ENCODE measurements at regions not wholly inside any gene's neighbourhood (a gene's known extent, or its start where the extent isn't known, plus 50 kb on each side); places are given as distances from the start of the nearest gene placed in this dataset.

DNA sequence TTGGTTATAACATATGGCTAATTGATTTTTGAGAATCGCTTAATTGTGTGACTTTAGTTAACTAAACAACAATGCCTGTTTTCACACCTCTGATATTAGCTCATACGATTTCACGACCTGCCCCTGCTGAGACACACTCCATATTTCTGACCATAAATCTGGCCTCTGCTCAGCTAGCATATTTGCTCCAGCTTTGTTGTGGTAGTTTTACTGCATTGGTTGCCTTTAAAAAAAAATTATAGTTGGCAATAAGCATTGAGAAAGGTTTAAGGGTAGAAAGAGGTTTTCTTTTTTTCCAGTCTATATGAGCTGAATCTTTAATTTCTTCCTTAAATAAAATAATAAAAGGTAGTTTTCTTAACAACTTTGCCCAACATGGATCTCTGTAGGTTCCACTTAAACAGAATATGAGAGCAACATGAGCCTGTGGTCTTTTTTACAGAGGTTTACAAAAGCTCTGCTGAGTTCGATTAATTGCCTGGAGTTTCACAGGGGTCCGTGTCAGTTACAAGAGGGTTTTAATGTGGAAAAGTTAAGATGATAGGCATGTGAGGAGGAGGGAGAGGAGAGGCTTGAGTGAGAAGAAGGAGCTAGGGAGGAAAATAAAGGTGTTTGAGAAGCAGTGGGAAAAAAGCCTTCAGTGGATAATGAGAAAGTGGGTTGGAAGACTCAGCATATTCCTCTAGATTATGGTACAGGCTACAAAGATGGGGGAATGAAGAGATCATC lies 318.2 kb downstream of the CXCL12 start:
- Histone ChIP-seq H3K9me3 (ENCODE audit: control insufficient read depth, insufficient read depth, low read length) (no peaks in the 10 kb centered on the region), H3K9ac (ENCODE audit: low read depth, low read length) (no peak overlapping the region), H3K36me3 (ENCODE audit: insufficient read depth, low read length) (no peaks in the 10 kb centered on the region), H3K4me1 (ENCODE audit: insufficient read depth, low read length) (no peaks in the 10 kb centered on the region)

DNA sequence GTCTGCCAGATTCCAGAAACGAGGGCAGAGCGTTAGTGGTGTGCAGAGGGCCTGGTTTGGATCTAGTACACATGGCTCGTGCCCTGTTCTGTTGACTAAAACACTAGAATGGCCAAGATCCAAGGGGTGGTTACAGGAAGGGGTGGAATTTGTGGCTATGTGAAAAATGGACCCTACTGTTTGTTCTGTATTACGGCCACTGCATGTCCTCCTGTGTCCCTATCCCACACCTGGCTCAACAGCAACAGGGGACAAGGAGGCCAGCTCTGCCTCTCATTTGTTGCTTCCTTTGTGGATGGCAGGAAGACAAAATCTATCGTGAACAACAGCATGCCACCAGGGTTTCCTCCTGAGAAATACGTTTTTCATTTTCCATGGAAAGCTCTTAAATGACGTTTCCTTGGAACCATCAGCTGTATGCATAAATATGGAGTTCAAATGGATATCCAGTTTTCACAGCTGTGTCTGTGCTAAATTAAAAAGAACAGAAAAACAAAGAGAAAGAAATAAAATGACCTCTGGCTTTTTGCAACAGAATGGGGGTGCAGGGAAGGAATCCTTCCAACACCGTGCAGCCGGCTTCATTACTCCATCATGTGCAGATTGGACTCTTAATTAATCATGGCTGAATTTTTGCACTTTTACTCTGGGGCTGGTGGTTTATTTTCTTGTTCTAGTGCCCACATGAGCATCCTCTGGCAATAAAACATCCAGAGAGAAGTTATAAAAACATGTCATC lies 318.9 kb downstream of the CXCL12 start:
- Histone ChIP-seq H3K36me3 (ENCODE audit: insufficient read depth, low read length) (no peaks in the 10 kb centered on the region), H3K9ac (ENCODE audit: low read depth, low read length) (no peak overlapping the region), H3K4me1 (ENCODE audit: insufficient read depth, low read length) (no peaks in the 10 kb centered on the region), H3K9me3 (ENCODE audit: control insufficient read depth, insufficient read depth, low read length) (no peaks in the 10 kb centered on the region)

DNA sequence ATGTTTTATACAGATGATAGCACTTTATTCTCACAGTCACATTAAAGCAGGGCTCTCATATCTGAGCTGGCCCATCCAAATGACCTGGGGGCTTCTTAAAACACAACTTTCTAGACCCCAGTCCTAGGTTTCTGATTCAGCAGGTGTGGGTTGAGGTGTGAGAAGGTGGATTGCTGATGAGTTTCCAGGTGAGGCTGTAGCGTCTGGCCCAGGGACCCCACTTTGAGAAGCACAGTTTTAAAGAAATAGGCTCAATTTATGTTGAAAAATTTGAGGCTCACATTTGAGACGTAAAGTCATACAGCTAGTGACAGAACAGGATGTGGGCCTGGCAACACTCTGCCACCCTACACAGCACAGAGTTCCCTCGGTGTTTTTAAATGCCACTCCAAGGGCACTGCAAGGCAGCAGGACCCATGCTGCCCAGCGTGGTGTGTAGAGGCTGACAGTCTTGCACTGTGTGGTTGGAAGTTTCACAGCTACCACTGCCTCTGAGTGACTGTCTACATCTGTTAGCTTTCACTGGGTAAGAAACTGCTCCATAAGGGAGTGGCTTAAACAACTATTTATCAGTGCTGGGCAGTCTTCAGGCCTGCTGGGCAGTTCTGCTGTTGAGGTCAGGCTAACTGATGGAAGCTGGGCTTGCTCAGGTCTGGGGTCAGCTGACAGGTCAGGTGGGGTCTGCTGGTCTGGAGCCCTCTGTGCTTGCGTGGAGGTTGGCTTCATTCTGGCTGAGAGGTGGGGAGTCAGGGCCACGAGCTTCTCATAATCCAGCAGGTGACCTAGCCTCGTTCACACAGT lies 319.7 kb downstream of the CXCL12 start:
- Histone ChIP-seq H3K4me1 (ENCODE audit: insufficient read depth, low read length) (no peaks in the 10 kb centered on the region), H3K36me3 (ENCODE audit: insufficient read depth, low read length) (no peaks in the 10 kb centered on the region), H3K9me3 (ENCODE audit: control insufficient read depth, insufficient read depth, low read length) (no peaks in the 10 kb centered on the region), H3K9ac (ENCODE audit: low read depth, low read length) (no peak overlapping the region)

DNA sequence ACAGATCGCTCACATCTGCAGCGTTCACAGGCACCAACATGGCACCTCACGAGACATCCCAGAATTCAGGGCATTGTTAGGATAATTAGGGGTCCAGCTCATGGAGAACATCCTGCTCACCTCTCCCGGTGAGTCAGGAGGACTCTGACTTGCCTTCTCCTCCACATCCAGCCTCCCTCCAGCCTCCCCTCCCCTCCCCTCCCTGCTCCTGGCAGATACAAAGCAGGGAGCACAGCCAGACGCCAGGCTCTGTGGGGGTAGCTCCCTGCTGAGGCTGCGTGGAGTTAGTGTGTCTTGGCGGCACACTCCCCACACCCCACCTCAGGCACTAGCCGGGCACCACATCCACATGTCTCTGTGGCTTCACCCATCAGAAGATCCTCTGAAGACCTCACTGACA lies 320.6 kb downstream of the CXCL12 start:
- no peaks in the 10 kb centered on the region for H3K4me1 ChIP-seq (ENCODE audit: insufficient read depth, low read length)
- no peak overlapping the region for H3K9ac ChIP-seq (ENCODE audit: low read depth, low read length)

DNA sequence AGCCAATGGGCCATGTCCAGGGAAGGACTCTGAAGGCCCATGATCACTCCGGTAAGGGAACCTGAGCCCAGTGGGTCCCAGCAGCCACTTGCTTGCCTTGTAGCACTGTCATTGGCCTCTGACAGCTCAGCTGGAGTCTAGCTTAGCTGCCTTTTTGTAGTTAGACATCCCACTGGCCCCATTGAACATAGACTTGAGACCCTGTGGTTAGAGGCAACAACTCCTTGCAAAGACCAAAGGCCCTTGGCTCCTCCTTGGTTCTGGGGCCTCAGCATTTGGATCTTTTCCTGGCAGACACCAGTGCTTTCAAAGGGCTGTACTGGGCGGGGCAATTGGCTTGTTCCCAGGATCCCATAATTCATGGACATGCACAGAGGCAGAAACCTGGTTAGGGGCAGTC lies 321.2 kb downstream of the CXCL12 start:
- H3K9me3 ChIP-seq (ENCODE audit: control insufficient read depth, insufficient read depth, low read length): no peaks in the 10 kb centered on the region
- no peaks in the 10 kb centered on the region for H3K4me1 ChIP-seq (ENCODE audit: insufficient read depth, low read length)
- no peak overlapping the region for H3K9ac ChIP-seq (ENCODE audit: low read depth, low read length)

More for the DNA sequence above, 320.6 kb downstream of the CXCL12 start:
- Histone ChIP-seq H3K36me3 (ENCODE audit: insufficient read depth, low read length) (no peaks in the 10 kb centered on the region), H3K9me3 (ENCODE audit: control insufficient read depth, insufficient read depth, low read length) (no peaks in the 10 kb centered on the region)

DNA sequence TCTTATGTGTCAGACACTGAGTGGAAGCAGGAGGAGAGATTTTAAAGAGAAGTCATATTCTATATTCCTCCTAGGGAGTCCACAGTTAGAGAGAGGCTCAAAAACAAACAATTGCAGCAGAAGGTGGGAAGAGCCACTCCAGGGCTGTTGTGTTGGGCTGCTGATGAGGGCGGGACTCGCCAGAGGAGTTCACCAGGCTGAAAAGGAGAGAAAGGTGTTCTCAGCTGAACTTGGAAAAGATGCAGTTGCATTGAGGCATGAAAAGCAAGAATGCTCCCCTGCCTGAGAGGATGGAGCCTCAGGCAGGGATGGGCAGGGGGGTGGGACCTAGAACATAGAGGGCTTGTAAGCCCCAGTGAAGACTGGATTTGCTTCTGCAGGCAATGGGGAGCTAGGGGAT lies 324.2 kb downstream of the CXCL12 start:
- Histone ChIP-seq H3K4me1 (ENCODE audit: insufficient read depth, low read length) (no peaks in the 10 kb centered on the region), H3K9me3 (ENCODE audit: control insufficient read depth, insufficient read depth, low read length) (no peaks in the 10 kb centered on the region), H3K36me3 (ENCODE audit: insufficient read depth, low read length) (no peaks in the 10 kb centered on the region), H3K9ac (ENCODE audit: low read depth, low read length) (no peak overlapping the region)

More for the DNA sequence above, 321.2 kb downstream of the CXCL12 start:
- H3K36me3 ChIP-seq (ENCODE audit: insufficient read depth, low read length): no peaks in the 10 kb centered on the region

DNA sequence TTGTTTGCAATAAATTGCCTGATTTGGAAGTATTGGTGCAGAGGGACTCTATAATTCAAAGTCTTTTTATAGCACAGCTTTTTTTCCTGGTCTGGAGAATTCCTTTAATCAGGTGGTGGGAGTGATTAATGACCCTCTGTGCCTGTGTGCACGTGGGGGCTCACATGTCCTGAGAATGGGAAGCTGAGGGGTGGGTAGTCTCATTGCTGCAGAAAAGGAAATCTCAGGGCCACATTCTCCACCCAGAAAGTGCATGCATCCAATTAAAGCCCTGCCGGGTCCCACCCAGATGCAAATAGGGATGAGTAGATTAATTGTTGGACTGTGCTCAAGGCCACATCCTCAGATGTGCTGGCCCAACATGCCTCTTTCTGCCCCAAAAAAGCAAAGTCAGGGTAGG lies 324.7 kb downstream of the CXCL12 start:
- Histone ChIP-seq H3K9me3 (ENCODE audit: control insufficient read depth, insufficient read depth, low read length) (no peaks in the 10 kb centered on the region), H3K9ac (ENCODE audit: low read depth, low read length) (no peak overlapping the region), H3K4me1 (ENCODE audit: insufficient read depth, low read length) (no peaks in the 10 kb centered on the region), H3K36me3 (ENCODE audit: insufficient read depth, low read length) (no peaks in the 10 kb centered on the region)

DNA sequence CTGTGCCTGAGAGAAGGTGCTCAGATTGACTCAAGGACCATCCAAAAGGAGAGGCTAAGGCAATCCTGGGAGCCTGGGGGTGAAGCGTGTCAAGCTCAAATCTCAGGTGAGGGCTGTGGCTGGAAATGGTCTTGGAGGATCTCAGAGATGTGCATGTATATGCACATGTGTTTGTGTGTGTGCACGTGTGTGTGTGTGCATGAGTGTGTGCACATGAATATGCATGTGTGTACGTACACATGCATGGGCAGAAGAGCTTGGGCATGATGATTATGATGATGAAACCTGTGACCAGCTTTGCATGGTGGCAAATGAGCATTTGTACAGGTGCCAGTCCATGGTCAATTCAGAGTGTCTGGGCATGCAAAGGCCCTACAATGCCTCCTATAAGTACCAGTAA lies 326.6 kb downstream of the CXCL12 start:
- no peaks in the 10 kb centered on the region for H3K4me1 ChIP-seq (ENCODE audit: insufficient read depth, low read length)
- H3K9ac ChIP-seq (ENCODE audit: low read depth, low read length): no peak overlapping the region
- no peaks in the 10 kb centered on the region for H3K36me3 ChIP-seq (ENCODE audit: insufficient read depth, low read length)
- no peaks in the 10 kb centered on the region for H3K9me3 ChIP-seq (ENCODE audit: control insufficient read depth, insufficient read depth, low read length)

DNA sequence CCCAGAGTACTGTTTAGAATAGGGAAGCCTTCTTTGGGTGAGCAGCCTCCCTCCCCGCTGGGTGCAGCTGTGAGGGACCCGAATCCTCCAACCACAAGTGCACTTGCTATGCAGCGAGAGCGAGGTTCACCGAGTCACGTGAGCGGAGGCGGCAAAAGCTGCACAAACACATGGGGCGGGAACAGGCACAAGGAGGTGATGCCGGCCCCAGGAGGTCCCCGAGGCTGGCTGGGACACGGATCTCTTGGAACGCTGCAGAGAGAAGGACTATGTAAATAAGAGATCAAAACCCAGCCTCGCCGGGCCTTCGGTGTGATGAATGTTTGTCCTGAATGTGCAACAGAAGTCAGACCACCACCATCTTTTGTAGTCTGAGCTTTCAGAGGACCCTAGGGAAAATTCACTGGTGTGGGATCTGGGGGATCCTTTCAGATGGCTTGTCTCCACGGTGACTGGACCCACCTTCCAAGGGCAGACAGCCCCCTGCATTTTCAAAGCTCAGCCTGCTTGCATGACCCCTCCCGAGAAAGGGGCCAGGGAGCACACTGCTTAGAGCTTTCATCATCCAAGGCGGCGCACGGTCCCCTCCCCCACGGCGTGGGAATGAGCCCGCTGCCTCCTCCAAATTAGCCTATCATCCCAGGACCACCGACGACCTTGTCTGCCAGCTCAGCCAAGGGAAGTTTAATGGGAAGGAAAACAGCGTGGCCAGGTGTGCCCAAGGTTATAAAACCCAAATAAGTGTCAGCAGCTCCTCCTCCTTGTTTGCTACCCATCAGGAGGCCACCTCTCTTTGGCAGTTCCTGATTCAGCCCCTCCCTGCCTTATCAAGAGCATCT lies 327.7 kb downstream of the CXCL12 start:
- Histone ChIP-seq H3K9me3 (ENCODE audit: control insufficient read depth, insufficient read depth, low read length) (no peaks in the 10 kb centered on the region), H3K36me3 (ENCODE audit: insufficient read depth, low read length) (no peaks in the 10 kb centered on the region), H3K4me1 (ENCODE audit: insufficient read depth, low read length) (no peaks in the 10 kb centered on the region)

DNA sequence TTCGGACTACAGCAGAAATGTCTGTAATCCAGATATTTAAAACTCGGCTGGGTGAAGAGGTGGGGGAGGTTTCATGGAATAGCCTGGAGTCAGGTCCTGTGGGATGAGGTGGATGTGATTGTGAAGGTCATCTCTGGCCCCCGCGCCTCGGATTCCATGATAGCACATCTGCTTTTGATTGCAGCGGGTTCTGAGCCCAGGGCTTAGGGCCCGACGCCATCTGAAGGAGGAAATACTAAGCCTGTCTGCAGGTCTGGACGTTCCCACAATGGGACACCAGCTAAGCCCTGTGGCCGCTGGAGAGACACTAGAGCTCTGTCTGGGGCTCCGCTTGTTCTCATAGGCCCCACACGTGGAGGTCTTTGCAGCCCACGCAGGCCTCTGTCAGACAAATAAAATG lies 328.7 kb downstream of the CXCL12 start:
- Histone ChIP-seq H3K9ac (ENCODE audit: low read depth, low read length) (no peak overlapping the region), H3K36me3 (ENCODE audit: insufficient read depth, low read length) (no peaks in the 10 kb centered on the region)

More for the DNA sequence above, 327.7 kb downstream of the CXCL12 start:
- H3K9ac ChIP-seq (ENCODE audit: low read depth, low read length): no peak overlapping the region

DNA sequence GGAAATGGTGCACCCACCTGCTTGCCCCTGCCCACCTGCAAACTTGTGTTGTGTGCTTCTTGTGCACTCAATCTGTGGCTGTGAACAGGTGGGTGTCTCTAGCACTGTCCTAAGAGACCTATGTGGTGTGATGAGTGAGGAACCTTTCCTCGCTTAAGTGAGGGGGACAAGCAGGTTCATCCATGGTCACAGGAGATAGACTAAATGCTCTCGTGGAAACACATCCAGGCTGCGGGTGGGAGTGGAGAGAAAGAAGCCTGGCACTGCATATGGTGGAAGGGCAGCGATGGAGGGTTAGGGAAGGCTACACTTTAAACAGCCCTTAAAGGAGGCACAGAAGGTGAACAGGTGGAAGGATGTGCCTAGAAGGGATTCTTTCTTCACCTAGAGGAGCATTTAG lies 330.9 kb downstream of the CXCL12 start:
- no peaks in the 10 kb centered on the region for H3K4me1 ChIP-seq (ENCODE audit: insufficient read depth, low read length)
- no peak overlapping the region for H3K9ac ChIP-seq (ENCODE audit: low read depth, low read length)
- no peaks in the 10 kb centered on the region for H3K9me3 ChIP-seq (ENCODE audit: control insufficient read depth, insufficient read depth, low read length)
- H3K36me3 ChIP-seq (ENCODE audit: insufficient read depth, low read length): no peaks in the 10 kb centered on the region

More for the DNA sequence above, 328.7 kb downstream of the CXCL12 start:
- H3K4me1 ChIP-seq (ENCODE audit: insufficient read depth, low read length): no peaks in the 10 kb centered on the region
- no peaks in the 10 kb centered on the region for H3K9me3 ChIP-seq (ENCODE audit: control insufficient read depth, insufficient read depth, low read length)

DNA sequence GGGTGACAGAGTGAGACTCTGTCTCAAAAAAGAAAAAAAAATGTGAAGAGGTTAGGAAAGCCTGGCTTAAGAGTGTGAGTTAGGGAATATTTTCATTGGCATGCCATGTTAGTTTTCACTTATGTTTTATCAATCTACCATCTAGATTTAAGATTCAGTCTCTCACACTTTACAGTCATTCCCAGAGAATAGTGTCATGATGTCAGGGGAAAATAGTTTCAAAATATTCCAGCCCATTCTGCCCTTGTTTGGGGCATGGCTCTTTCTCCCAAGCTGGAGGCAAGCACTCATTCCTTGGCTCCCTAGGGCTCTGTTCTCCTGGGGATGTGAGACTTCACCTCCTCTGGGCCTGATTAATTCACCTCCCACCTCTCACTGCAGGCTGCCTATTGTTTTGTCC lies 331.5 kb downstream of the CXCL12 start:
- no peaks in the 10 kb centered on the region for H3K9me3 ChIP-seq (ENCODE audit: control insufficient read depth, insufficient read depth, low read length)
- H3K36me3 ChIP-seq (ENCODE audit: insufficient read depth, low read length): no peaks in the 10 kb centered on the region
- H3K9ac ChIP-seq (ENCODE audit: low read depth, low read length): no peak overlapping the region
- no peaks in the 10 kb centered on the region for H3K4me1 ChIP-seq (ENCODE audit: insufficient read depth, low read length)

DNA sequence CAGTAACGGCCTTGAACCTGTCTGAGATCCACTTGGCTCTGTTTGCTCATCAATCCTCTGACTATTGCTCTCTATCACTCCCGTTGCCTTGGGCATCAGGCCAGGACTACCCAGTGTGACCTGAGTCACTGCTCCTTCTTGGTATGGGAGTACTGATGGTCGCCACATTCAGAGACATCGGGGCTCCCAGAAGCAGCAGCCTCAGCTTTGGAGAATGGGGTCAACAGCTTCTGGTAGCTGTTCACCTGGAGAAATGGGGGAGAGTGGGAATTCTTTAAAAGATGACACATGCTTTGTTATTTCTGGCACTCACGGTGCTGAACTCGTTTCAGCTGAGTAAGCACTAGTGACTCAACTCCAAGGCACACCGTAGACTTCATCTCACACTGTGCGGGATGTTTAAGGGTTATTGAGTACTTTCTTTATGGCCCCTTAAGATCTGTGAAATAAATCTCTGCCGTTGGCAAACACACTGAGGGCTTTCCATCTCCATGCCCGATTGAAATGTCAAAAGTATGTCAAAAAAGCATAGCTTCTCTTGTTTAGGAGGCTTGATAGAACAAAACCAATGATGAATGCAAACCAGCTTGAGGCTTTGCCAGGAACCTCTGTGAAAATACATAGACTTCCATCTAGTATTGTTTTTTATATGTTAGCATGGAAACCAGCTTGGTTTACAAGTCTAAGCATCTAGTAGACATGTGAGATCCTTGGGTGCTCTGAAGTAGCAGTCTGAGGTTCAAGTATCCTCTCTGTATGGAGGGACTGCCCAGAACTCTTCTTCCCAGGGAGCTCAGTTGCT lies 333.1 kb downstream of the CXCL12 start:
- H3K36me3 ChIP-seq (ENCODE audit: insufficient read depth, low read length): no peaks in the 10 kb centered on the region
- no peaks in the 10 kb centered on the region for H3K9me3 ChIP-seq (ENCODE audit: control insufficient read depth, insufficient read depth, low read length)
- H3K4me1 ChIP-seq (ENCODE audit: insufficient read depth, low read length): no peaks in the 10 kb centered on the region
- no peak overlapping the region for H3K9ac ChIP-seq (ENCODE audit: low read depth, low read length)

Measured in ES-I3 (cell line).